CD4-positive, alpha-beta memory T cell (primary cell): ENCODE measurements at regions not wholly inside any gene's neighbourhood (a gene's known extent, or its start where the extent isn't known, plus 50 kb on each side); places are given as distances from the start of the nearest gene placed in this dataset.
"Not testable (repeated sequence)": the region's sequence is repeated elsewhere in the genome, so short reads cannot be mapped to it uniquely, and the experiment has no call there.

Experiments
- CTCF ChIA-PET: fragments of 350-600 bp; sonication (Branson Sonifier 250); formaldehyde crosslinking; loops from one replicate; lab custom pipeline; 2021; ENCODE audit warnings: inconsistent platforms; ENCODE audit not compliant: partially characterized antibody; lab: Charles Lee
- POLR2A ChIA-PET: fragments of 350-600 bp; sonication (Branson Sonifier 250); formaldehyde crosslinking; loops from one replicate; lab custom pipeline; 2021; ENCODE audit not compliant: partially characterized antibody; lab: Charles Lee
- DNase-seq, 5 donors: peaks; one replicate each; pipeline versions ENCODE4 v3.0.0 to v3.0.0-alpha.2; 2020 to 2022; ENCODE audit warnings: mixed read lengths in 1 of 5
- H3K27ac ChIP-seq: one replicate; pipeline ENCODE4 v1.7.0; 2013; ENCODE audit warnings: low read depth, low read length
- H3K27me3 ChIP-seq: 2 replicates; pipeline ENCODE4 v1.7.0; 2013; ENCODE audit warnings: mild to moderate bottlenecking, low read length, moderate library complexity; ENCODE audit not compliant: insufficient read depth
- H3K36me3 ChIP-seq: 2 replicates; pipeline ENCODE4 v1.7.0; 2013; ENCODE audit warnings: mild to moderate bottlenecking, low read length, moderate library complexity; ENCODE audit not compliant: insufficient read depth
- H3K4me1 ChIP-seq: 2 replicates; pipeline ENCODE4 v1.7.0; 2013; ENCODE audit warnings: mild to moderate bottlenecking, low read length, moderate library complexity; ENCODE audit not compliant: insufficient read depth
- H3K4me3 ChIP-seq, 2 donors: one replicate each; pipeline ENCODE4 v1.7.0; 2013; ENCODE audit warnings: low read length in 2 of 2, mild to moderate bottlenecking in 1 of 2
- H3K9me3 ChIP-seq, 2 donors: one replicate each; pipeline ENCODE4 v1.7.0; 2013; ENCODE audit warnings: low read length in 2 of 2, control low read depth in 1 of 2; ENCODE audit not compliant: control insufficient read depth in 1 of 2
- H3K27ac Mint-ChIP-seq, 7 donors: one replicate each; pipeline ENCODE4 v1.8.0; 2020 to 2021; ENCODE audit warnings: mixed read lengths in 7 of 7, mild to moderate bottlenecking in 6 of 7, inconsistent platforms in 3 of 7, moderate library complexity in 3 of 7
- H3K27me3 Mint-ChIP-seq, 2 donors: one replicate each; pipeline ENCODE4 v1.8.0; 2020 to 2021; ENCODE audit warnings: mixed read lengths in 2 of 2
- H3K36me3 Mint-ChIP-seq, 2 donors: one replicate each; pipeline ENCODE4 v1.8.0; 2020 to 2021; ENCODE audit warnings: mixed read lengths in 2 of 2, inconsistent platforms in 1 of 2, mild to moderate bottlenecking in 1 of 2
- H3K4me1 Mint-ChIP-seq, 4 donors: one replicate each; pipeline ENCODE4 v1.8.0; 2020 to 2021; ENCODE audit warnings: mixed read lengths in 4 of 4, mild to moderate bottlenecking in 1 of 4
- H3K4me3 Mint-ChIP-seq, 8 donors: one replicate each; pipeline ENCODE4 v1.8.0; 2020 to 2021; ENCODE audit warnings: mixed read lengths in 8 of 8, mild to moderate bottlenecking in 7 of 8, moderate library complexity in 6 of 8, inconsistent platforms in 3 of 8
- H3K9me3 Mint-ChIP-seq, 8 donors: one replicate each; pipeline ENCODE4 v1.8.0; 2020 to 2021; ENCODE audit warnings: mixed read lengths in 8 of 8, mild to moderate bottlenecking in 5 of 8, inconsistent platforms in 3 of 8, moderate library complexity in 1 of 8
- intact Hi-C: fragments of 100-400 bp; cut with micrococcal nuclease; formaldehyde crosslinking; loops from one replicate; pipeline ENCODE4 v1.15.1; 2023

DNA sequence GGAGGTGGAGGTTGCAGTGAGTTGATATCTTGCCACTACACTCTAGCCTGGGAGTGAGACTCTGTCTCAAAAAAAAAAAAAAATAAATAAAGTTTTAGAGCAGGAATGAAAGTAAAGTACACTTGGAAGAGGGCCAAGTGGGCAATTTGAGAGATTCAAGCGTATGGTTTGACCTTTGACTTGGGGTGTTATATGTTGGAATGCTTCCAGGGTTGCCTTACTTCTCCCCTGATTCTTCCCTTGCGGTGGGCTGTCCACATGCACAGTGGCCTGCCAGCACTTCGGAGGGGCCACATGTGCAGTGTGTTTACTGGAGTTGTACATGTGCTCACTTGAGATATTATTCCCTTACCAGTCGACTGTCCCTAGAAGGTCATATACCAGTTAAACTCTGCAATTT is 295.5 kb upstream of the PROX1 start:
- no peaks in the 10 kb centered on the region for H3K4me1 ChIP-seq
- DNase-seq = no peak
- no peak overlapping the region for H3K4me3 Mint-ChIP-seq
- peaks cover 0 to 5% (median 0%) of the 10 kb centered on the region in 8 donors for H3K9me3 Mint-ChIP-seq
- no peaks in the 10 kb centered on the region for H3K36me3 Mint-ChIP-seq
- H3K4me3 ChIP-seq = no peak overlapping the region
- H3K27me3 ChIP-seq = no peaks in the 10 kb centered on the region
- H3K4me1 Mint-ChIP-seq = peaks cover 0 to 4% (median 0%) of the 10 kb centered on the region in 4 donors
- ChIA-PET CTCF (no interaction called here), POLR2A (no interaction called here)
- no peak overlapping the region for H3K27ac Mint-ChIP-seq
- H3K27me3 Mint-ChIP-seq = no peaks in the 10 kb centered on the region
- intact Hi-C loops = no loop called here
- no peaks in the 10 kb centered on the region for H3K36me3 ChIP-seq
- H3K9me3 ChIP-seq = no peaks in the 10 kb centered on the region
- no peak overlapping the region for H3K27ac ChIP-seq

DNA sequence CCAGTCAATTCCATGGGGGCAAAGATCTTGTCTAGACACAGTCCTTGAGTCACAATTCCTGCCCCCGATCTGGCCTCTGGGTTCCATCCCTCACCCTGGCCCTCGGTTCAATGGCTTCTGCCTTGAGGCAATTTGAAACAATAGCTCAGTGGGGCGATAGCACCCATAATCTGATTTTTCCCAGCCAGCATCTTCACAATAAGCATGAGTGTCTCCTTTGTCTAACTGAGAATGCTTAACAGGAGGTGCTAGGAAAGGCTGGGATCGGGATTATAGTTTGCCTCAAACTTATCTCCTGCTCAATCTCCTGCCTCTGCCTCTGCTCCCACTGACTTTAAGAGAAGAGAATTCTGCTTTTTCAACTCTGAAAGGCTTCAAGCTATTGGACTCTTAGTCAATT is 293.9 kb upstream of the PROX1 start:
- no peak overlapping the region for H3K4me3 ChIP-seq
- POLR2A ChIA-PET = no interaction called here
- intact Hi-C loops = no loop called here
- no peaks in the 10 kb centered on the region for H3K4me1 ChIP-seq
- Mint-ChIP-seq H3K4me1 (no peaks in the 10 kb centered on the region), H3K4me3 (no peak overlapping the region), H3K27ac (no peak overlapping the region), H3K9me3 (peaks cover 0 to 5% (median 0%) of the 10 kb centered on the region in 8 donors), H3K36me3 (no peaks in the 10 kb centered on the region), H3K27me3 (no peaks in the 10 kb centered on the region)
- no peaks in the 10 kb centered on the region for H3K27me3 ChIP-seq
- no peak overlapping the region for H3K27ac ChIP-seq
- H3K9me3 ChIP-seq = no peaks in the 10 kb centered on the region
- CTCF ChIA-PET = no interaction called here
- DNase-seq = no peak
- H3K36me3 ChIP-seq = no peaks in the 10 kb centered on the region

DNA sequence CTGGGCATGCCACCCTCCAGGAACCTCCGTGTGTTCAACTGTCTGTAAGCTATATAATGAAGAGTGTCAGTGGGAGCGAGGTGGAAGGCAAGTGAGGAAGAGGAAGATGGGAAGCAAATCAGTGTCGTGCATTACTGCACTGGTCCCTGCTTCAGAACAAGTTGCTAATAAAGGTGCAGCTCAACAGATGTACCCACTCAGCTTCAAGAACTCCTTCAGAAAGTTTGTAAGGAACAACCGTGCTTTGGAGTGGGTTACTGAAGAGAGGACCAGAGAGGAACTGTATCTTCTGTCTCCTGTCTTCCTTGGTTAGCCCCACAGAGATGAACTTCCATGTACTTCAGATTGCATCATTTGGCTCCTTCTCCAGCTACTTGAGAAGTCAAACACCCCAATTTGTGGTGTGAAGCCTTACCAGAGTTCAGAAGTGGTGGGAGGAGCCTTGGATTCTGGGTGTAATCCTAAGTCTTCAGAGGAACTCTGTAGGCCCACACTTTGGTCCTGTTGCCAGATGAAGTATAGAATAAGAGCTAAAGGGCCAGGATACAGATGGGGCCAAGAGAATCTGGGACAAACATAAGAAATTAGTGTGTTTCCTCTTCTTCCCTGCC is 290.5 kb upstream of the PROX1 start:
- POLR2A ChIA-PET = no interaction called here
- Mint-ChIP-seq H3K4me3 (no peak overlapping the region), H3K27ac (peak overlapping the region in 1 of 7 donors; percentile 7), H3K4me1 (no peaks in the 10 kb centered on the region), H3K36me3 (no peaks in the 10 kb centered on the region), H3K27me3 (no peaks in the 10 kb centered on the region), H3K9me3 (peaks cover 0 to 7% (median under 1%) of the 10 kb centered on the region in 8 donors)
- H3K36me3 ChIP-seq = no peaks in the 10 kb centered on the region
- CTCF ChIA-PET = interaction anchor here (1.1 kb wide), 1 partner anchor 9 kb away, joined by 3 read pairs; no protein-coding TSS in a partner anchor
- no peaks in the 10 kb centered on the region for H3K27me3 ChIP-seq
- intact Hi-C loops = no loop called here
- H3K4me1 ChIP-seq = no peaks in the 10 kb centered on the region
- H3K4me3 ChIP-seq = no peak overlapping the region
- no peak for DNase-seq
- H3K9me3 ChIP-seq = no peaks in the 10 kb centered on the region
- no peak overlapping the region for H3K27ac ChIP-seq

DNA sequence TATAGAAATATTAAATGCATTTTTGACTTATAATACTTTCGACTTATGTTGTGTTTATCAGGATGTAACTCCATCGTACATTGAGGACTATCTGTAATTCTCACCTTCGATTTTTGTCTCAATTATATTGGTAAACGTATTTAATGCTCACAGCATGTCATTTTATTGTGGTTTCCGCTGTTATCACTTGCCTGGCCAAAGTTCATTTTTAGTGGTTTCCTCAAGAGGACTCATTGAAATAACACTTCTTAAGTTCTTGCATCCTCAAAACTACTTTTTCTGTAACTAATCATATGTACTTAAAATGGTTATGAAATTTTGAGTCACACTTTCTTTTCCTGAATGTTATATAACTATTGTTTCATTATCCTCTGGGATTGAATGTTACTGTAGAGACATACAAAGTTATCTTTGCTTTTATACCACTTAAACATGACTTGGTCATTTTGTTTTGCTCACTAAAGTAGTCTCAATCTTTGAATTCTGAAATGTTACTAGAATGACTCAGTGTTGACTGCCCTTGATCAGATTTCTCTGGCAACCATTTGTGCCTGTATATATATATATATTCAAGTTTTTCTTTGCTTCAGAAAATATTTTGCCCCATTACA is 289.6 kb upstream of the PROX1 start:
- H3K36me3 Mint-ChIP-seq = no peaks in the 10 kb centered on the region
- POLR2A ChIA-PET = no interaction called here

DNA sequence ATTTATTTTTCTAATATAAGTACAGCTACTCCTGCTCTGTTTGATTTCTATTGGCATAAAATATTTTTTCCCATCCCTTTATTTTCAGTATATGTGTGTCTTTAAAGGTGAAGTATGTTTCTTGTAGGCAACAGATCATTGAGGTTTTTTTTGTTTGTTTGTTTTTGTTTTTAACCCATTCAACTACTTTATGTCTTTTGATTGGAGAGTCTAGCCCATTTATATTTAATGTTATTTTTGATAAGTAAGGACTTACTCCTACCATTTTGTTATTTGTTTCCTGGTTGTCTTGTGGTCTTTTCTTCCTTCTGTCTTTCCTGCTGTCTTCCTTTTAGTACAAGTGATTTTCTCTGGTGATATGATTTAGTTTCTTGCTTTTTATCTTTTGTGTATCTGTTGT is 285.1 kb upstream of the PROX1 start:
- Mint-ChIP-seq H3K27me3 (peaks cover 0 to 1% of the 10 kb centered on the region in 2 donors), H3K27ac (no peak overlapping the region), H3K4me1 (no peaks in the 10 kb centered on the region), H3K36me3 (no peaks in the 10 kb centered on the region), H3K9me3 (peaks cover 0 to 21% (median 9%) of the 10 kb centered on the region in 8 donors), H3K4me3 (no peak overlapping the region)
- Histone ChIP-seq H3K27me3 (no peaks in the 10 kb centered on the region), H3K9me3 (no peaks in the 10 kb centered on the region), H3K4me3 (no peak overlapping the region), H3K4me1 (no peaks in the 10 kb centered on the region), H3K27ac (no peak overlapping the region), H3K36me3 (no peaks in the 10 kb centered on the region)
- ChIA-PET CTCF (interaction anchor here (0.6 kb wide), 1 partner anchor 42 kb away, joined by 3 read pairs; no protein-coding TSS in a partner anchor), POLR2A (no interaction called here)
- intact Hi-C loops = no loop called here
- no peak for DNase-seq

More for the DNA sequence above, 289.6 kb upstream of the PROX1 start:
- DNase-seq = no peak
- intact Hi-C loops = no loop called here
- no peak overlapping the region for H3K27ac Mint-ChIP-seq
- H3K9me3 Mint-ChIP-seq = peaks cover 0 to 7% (median 3%) of the 10 kb centered on the region in 8 donors
- Histone ChIP-seq H3K27ac (no peak overlapping the region), H3K4me3 (no peak overlapping the region), H3K9me3 (no peaks in the 10 kb centered on the region), H3K36me3 (no peaks in the 10 kb centered on the region), H3K4me1 (no peaks in the 10 kb centered on the region), H3K27me3 (no peaks in the 10 kb centered on the region)
- H3K27me3 Mint-ChIP-seq = peaks cover 0 to 1% of the 10 kb centered on the region in 2 donors
- no peaks in the 10 kb centered on the region for H3K4me1 Mint-ChIP-seq
- no peak overlapping the region for H3K4me3 Mint-ChIP-seq
- CTCF ChIA-PET = no interaction called here

DNA sequence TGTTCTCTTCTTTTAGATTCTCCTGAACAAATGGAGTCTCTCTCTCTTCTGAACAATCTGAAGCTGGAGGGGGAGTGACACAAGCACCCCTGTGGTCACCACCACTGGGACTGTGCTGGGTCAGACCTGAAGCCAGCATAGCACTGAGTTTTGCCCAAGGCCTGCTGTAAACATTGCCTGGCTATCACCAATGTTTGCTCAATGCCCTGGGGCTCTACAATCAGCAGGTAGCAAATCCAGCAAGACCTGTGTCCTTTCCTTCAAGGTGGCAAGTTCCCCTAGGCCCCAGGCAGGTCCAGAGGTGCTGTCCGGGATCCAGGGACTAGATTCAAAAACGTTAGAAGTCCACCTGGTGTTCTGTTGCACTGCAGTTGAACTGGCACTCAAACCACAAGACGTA is 282.8 kb upstream of the PROX1 start:
- Mint-ChIP-seq H3K36me3 (no peaks in the 10 kb centered on the region), H3K27ac (no peak overlapping the region), H3K4me3 (no peak overlapping the region), H3K4me1 (no peaks in the 10 kb centered on the region), H3K9me3 (peaks cover 0 to 43% (median 23%) of the 10 kb centered on the region in 8 donors), H3K27me3 (peaks cover 0 to 4% of the 10 kb centered on the region in 2 donors)
- DNase-seq = no peak
- Histone ChIP-seq H3K27me3 (no peaks in the 10 kb centered on the region), H3K36me3 (no peaks in the 10 kb centered on the region), H3K27ac (no peak overlapping the region), H3K9me3 (no peaks in the 10 kb centered on the region), H3K4me1 (no peaks in the 10 kb centered on the region), H3K4me3 (no peak overlapping the region)
- ChIA-PET POLR2A (no interaction called here), CTCF (no interaction called here)
- intact Hi-C loops = no loop called here

DNA sequence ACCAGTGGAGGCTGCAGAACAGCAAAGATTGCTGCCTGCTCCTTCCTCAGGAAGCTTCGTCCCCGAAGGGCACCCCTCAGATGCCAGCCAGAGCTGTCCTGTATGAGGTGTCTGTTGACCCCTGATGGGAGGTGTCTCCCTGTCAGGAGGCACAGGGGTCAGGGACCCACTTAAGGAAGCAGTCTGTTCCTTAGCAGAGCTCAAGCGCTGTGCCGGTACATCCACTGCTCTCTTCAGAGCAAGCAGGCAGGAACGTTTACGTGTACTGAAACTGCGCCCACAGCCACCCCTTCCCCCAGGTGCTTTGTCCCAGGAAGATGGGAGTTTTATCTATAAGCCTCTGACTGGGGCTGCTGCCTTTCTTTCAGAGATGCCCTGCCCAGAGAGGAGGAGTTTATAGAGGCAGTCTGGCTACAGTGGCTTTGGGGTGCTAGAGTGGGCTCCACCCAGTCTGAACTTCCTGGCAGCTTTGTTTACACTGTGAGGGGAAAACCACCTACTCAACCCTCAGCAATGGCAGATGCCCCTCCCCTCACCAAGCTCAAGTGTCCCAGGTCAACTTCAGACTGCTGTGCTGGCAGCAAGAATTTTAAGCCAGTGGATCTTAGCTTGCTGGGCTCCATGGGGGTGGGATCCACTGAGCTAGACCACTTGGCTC is 275.8 kb upstream of the PROX1 start:
- DNase-seq = peak in 3 of 5 donors; percentile 11 to 22 (median 17)
- Mint-ChIP-seq H3K4me1 (peaks cover 0 to 12% (median 0%) of the 10 kb centered on the region in 4 donors), H3K9me3 (peaks cover 9 to 47% (median 28%) of the 10 kb centered on the region in 8 donors), H3K4me3 (peak overlapping the region in 1 of 8 donors; percentile 22)
- POLR2A ChIA-PET, H3K4me3 ChIP-seq, H3K36me3 Mint-ChIP-seq, H3K27me3 Mint-ChIP-seq, H3K27ac Mint-ChIP-seq, H3K9me3 ChIP-seq, H3K27ac ChIP-seq, intact Hi-C loops, H3K27me3 ChIP-seq, H3K4me1 ChIP-seq, CTCF ChIA-PET, H3K36me3 ChIP-seq: not testable (repeated sequence)
